Endothelial cell of umbilical vein (primary cell): ENCODE measurements at regions not wholly inside any gene's neighbourhood (a gene's known extent, or its start where the extent isn't known, plus 50 kb on each side); places are given as distances from the start of the nearest gene placed in this dataset.

Experiments
- BruUV-seq: library from RNA; stranded (reverse); fragments of 400-500 nt; replicated peaks from 2 replicates; lab custom pipeline; 2021; lab: Mats Ljungman, UMichigan
- CTCF ChIA-PET: fragments of 300-600, 350-600 bp; sonication (Branson Sonifier 250); formaldehyde crosslinking; loops from one replicate; lab custom pipeline; 2021; ENCODE audit warnings: antibody characterized with exemption, inconsistent platforms; lab: Charles Lee
- POLR2A ChIA-PET: fragments of 300-600, 350-600 bp; sonication (Branson Sonifier 250); formaldehyde crosslinking; loops from one replicate; lab custom pipeline; 2021; ENCODE audit warnings: antibody characterized with exemption, inconsistent platforms; lab: Charles Lee
- DNase-seq: peaks from one replicate; pipeline ENCODE4 v3.0.0-alpha.2; 2011; ENCODE audit warnings: low read depth, low spot score
- FAIRE-seq: peaks from 2 replicates; lab custom pipeline; 2011; peaks lifted over from hg19 to GRCh38; lab: Jason Lieb, UNC
- H2AFZ ChIP-seq: 2 replicates; pipeline ENCODE4 v1.6.0; 2012; ENCODE audit warnings: low read depth, low read length, control low read depth, inconsistent platforms
- H3K27ac ChIP-seq: 2 replicates; pipeline ENCODE4 v1.5.1; 2011; ENCODE audit warnings: low read depth, mild to moderate bottlenecking, control low read depth, low read length, moderate library complexity; ENCODE audit not compliant: insufficient read depth
- H3K27me3 ChIP-seq, 2 experiments: 2 replicates each; pipeline versions ENCODE4 v1.6.0 to v1.6.1; 2011; ENCODE audit warnings: low read length in 2 of 2, mixed read lengths in 1 of 2; ENCODE audit not compliant: control insufficient read depth in 2 of 2, insufficient read depth in 2 of 2
- H3K36me3 ChIP-seq, 2 experiments: 2 replicates in 1 of 2; 3 replicates in 1 of 2; pipeline ENCODE4 v1.5.1; 2011; ENCODE audit warnings: low read length in 2 of 2, mild to moderate bottlenecking in 1 of 2, moderate library complexity in 1 of 2; ENCODE audit not compliant: control insufficient read depth in 2 of 2, insufficient read depth in 2 of 2; ENCODE audit errors: extremely low read depth in 1 of 2
- H3K4me1 ChIP-seq: 3 replicates; pipeline ENCODE4 v1.5.1; 2011; ENCODE audit warnings: mild to moderate bottlenecking, low read length; ENCODE audit not compliant: control insufficient read depth, insufficient read depth; ENCODE audit errors: extremely low read depth
- H3K4me2 ChIP-seq: 2 replicates; pipeline ENCODE4 v1.6.1; 2011; ENCODE audit warnings: low read length, control low read depth, mixed read lengths; ENCODE audit not compliant: insufficient read depth
- H3K4me3 ChIP-seq, 3 experiments: fragments of 200-600 bp in 1 of 3; sonication (generic), shearing (Covaris generic) in 1 of 3; replicated peaks in 1 of 3; 2 replicates each; pipeline ENCODE4 v1.5.1; 2011 to 2016; ENCODE audit warnings: control low read depth in 3 of 3, low read length in 3 of 3, mild to moderate bottlenecking in 2 of 3, inconsistent platforms in 1 of 3, low read depth in 1 of 3, moderate library complexity in 1 of 3; ENCODE audit not compliant: insufficient read depth in 1 of 3
- H3K79me2 ChIP-seq: 2 replicates; pipeline ENCODE4 v1.6.0; 2012; ENCODE audit warnings: low read length, inconsistent platforms; ENCODE audit not compliant: control insufficient read depth, insufficient read depth
- H3K9ac ChIP-seq: replicated peaks from 2 replicates; pipeline ENCODE3; 2011; ENCODE audit warnings: low read length, control low read depth; ENCODE audit not compliant: insufficient read depth; ENCODE audit errors: extremely low read depth
- H3K9me1 ChIP-seq: replicated peaks from 3 replicates; pipeline ENCODE4 v1.6.0; 2011; ENCODE audit warnings: mild to moderate bottlenecking, low read length; ENCODE audit not compliant: control insufficient read depth, insufficient read depth; ENCODE audit errors: extremely low read depth
- H3K9me3 ChIP-seq: replicated peaks from 2 replicates; pipeline ENCODE4 v1.5.1; 2012; ENCODE audit warnings: low read length, inconsistent platforms; ENCODE audit not compliant: control insufficient read depth, insufficient read depth
- H4K20me1 ChIP-seq: replicated peaks from 2 replicates; pipeline ENCODE3; 2011; ENCODE audit warnings: mild to moderate bottlenecking, low read length; ENCODE audit not compliant: control insufficient read depth, insufficient read depth; ENCODE audit errors: extremely low read depth
- EZH2 ChIP-seq: IDR thresholded peaks from 2 replicates; pipeline ENCODE4 v1.6.1; 2012; ENCODE audit warnings: borderline replicate concordance, low read depth, mild to moderate bottlenecking, moderate library complexity, low read length, inconsistent platforms; ENCODE audit not compliant: severe bottlenecking
- FOS ChIP-seq: IDR thresholded peaks from 2 replicates; pipeline ENCODE4 v1.6.1; 2011; ENCODE audit warnings: mild to moderate bottlenecking, low read length, moderate library complexity, borderline replicate concordance; ENCODE audit not compliant: insufficient read depth
- GATA2 ChIP-seq: IDR thresholded peaks from 2 replicates; pipeline ENCODE4 v1.7.0; 2011; ENCODE audit warnings: low read depth, mild to moderate bottlenecking, moderate library complexity, mixed read lengths, low read length; ENCODE audit not compliant: insufficient read length, insufficient read depth
- JUN ChIP-seq: IDR thresholded peaks from 2 replicates; pipeline ENCODE4 v1.6.1; 2011; ENCODE audit warnings: borderline replicate concordance, low read depth; ENCODE audit not compliant: insufficient read length, insufficient read depth
- MYC ChIP-seq: IDR thresholded peaks from one replicate; pipeline ENCODE4 v1.6.1; 2011; ENCODE audit warnings: mild to moderate bottlenecking, low read depth, low read length
- POLR2A ChIP-seq: IDR thresholded peaks from 2 replicates; pipeline ENCODE4 v1.6.1; 2012; ENCODE audit warnings: low read depth, mild to moderate bottlenecking, control low read depth, low read length
- POLR2AphosphoS5 ChIP-seq: IDR thresholded peaks from 2 replicates; pipeline ENCODE4 v1.6.1; 2012; ENCODE audit warnings: low read depth, mild to moderate bottlenecking, control low read depth, low read length, moderate library complexity; ENCODE audit not compliant: insufficient read depth
- dilution Hi-C: fragments of 300-500 bp; cut with MboI; formaldehyde crosslinking; loops from one replicate; pipeline ENCODE4 v1.15.0; 2019; ENCODE audit warnings: low sequenced_read_pairs; ENCODE audit not compliant: extremely low pct_ligation_motif_present
- intact Hi-C: fragments of 100-400 bp; cut with micrococcal nuclease; formaldehyde crosslinking; loops from one replicate; pipeline ENCODE4 v1.10.0; 2022
- TF ChIP-seq, protein P1 (sequence below): IDR thresholded peaks from 2 replicates; pipeline ENCODE4 v1.6.1; 2011; ENCODE audit not compliant: insufficient read depth, insufficient read length
- TF ChIP-seq, protein P2 (sequence below), 2 donors: IDR thresholded peaks; 1 replicate in 1 of 2; 2 replicates in 1 of 2; pipeline ENCODE4 v1.5.1; 2011; ENCODE audit warnings: low read length in 2 of 2, mild to moderate bottlenecking in 2 of 2, moderate library complexity in 2 of 2, control low read depth in 1 of 2, inconsistent platforms in 1 of 2, low read depth in 1 of 2; ENCODE audit not compliant: insufficient read depth in 1 of 2; ENCODE audit errors: extremely low read depth in 1 of 2

DNA sequence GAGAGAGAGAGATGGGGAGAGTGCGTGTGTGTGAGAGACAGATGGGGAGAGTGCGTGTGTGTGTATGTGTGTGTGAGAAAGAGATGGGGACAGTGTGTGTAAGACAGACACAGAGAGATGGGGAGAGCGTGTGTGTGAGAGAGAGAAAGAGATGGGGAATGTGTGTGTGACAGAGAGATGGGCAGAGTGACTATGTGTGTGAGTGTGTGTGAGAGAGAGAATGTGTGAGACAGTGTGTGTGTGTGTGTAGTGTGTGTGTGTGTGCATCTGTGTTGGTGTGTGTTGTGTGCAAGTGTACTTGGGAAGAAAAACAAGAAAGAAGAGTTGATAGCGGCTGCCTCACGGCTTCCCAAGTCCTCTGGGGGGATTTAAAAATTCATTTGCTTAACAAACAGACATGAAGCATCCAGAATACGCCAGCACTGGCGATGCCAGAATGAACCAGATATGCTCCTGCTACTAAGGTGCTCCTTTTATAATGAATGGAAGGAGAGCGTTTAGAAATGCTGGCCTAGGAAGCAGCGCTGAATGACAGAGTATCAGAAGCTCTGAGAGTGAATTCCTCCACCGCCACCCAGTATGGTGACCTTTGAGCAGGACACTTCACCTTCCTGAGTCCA, 186.1 kb upstream of the TSC22D2 start:
- intact Hi-C loops: loop anchor here (1.0 kb wide), 2 partner anchors 255 to 286 kb away; no protein-coding TSS in a partner anchor
- Histone ChIP-seq H3K9me1 (no peaks in the 10 kb centered on the region), H3K79me2 (no peaks in the 10 kb centered on the region), H3K4me1 (peaks cover 14% of the 10 kb centered on the region), H2AFZ (no peak overlapping the region), H3K27ac (no peak overlapping the region), H3K9me3 (no peaks in the 10 kb centered on the region), H3K4me3 (no peak overlapping the region), H3K4me2 (no peak overlapping the region), H3K36me3 (no peaks in the 10 kb centered on the region), H3K27me3 (peaks cover 50 to 56% of the 10 kb centered on the region in 2 experiments), H4K20me1 (no peaks in the 10 kb centered on the region), H3K9ac (no peak overlapping the region)
- TF ChIP-seq, protein P1, sequence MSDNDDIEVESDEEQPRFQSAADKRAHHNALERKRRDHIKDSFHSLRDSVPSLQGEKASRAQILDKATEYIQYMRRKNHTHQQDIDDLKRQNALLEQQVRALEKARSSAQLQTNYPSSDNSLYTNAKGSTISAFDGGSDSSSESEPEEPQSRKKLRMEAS: no peak
- TF ChIP-seq EZH2 (no peak), MYC (no peak), JUN (no peak), POLR2A (no peak), FOS (no peak), POLR2AphosphoS5 (no peak), GATA2 (no peak)
- TF ChIP-seq, protein P2, sequence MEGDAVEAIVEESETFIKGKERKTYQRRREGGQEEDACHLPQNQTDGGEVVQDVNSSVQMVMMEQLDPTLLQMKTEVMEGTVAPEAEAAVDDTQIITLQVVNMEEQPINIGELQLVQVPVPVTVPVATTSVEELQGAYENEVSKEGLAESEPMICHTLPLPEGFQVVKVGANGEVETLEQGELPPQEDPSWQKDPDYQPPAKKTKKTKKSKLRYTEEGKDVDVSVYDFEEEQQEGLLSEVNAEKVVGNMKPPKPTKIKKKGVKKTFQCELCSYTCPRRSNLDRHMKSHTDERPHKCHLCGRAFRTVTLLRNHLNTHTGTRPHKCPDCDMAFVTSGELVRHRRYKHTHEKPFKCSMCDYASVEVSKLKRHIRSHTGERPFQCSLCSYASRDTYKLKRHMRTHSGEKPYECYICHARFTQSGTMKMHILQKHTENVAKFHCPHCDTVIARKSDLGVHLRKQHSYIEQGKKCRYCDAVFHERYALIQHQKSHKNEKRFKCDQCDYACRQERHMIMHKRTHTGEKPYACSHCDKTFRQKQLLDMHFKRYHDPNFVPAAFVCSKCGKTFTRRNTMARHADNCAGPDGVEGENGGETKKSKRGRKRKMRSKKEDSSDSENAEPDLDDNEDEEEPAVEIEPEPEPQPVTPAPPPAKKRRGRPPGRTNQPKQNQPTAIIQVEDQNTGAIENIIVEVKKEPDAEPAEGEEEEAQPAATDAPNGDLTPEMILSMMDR (IDR thresholded peaks at IDR 0.05; ENCODE audit: extremely low read depth in 1 of 2, insufficient read depth in 1 of 2, low read depth in 1 of 2, low read length in 2 of 2): no peak
- FAIRE-seq (no peak), DNase-seq (no peak)
- no TSS peak for BruUV-seq
- dilution Hi-C loops: no loop called here
- ChIA-PET CTCF (interaction anchor here (2.2 to 6.3 kb wide), 3 partner anchors 254 to 286 kb away, joined by 10 to 42 read pairs (median 15); no protein-coding TSS in a partner anchor), POLR2A (interaction anchor here (1.5 kb wide), 1 partner anchor 187 kb away, joined by 5 read pairs; no protein-coding TSS in a partner anchor)
